Stimulated activated CD4-positive, alpha-beta T cell treated with anti-CD3 and anti-CD28 coated beads, TNF-alpha, amount 100 ng/mL, for 48 hours (primary cell): ENCODE measurements at regions not wholly inside any gene's neighbourhood (a gene's known extent, or its start where the extent isn't known, plus 50 kb on each side); places are given as distances from the start of the nearest gene placed in this dataset.

Experiments used
- DNase-seq, 3 donors: peaks; one replicate each; pipeline ENCODE4 v3.0.0-alpha.2; 2020; ENCODE audit warnings: low read depth in 3 of 3

DNA sequence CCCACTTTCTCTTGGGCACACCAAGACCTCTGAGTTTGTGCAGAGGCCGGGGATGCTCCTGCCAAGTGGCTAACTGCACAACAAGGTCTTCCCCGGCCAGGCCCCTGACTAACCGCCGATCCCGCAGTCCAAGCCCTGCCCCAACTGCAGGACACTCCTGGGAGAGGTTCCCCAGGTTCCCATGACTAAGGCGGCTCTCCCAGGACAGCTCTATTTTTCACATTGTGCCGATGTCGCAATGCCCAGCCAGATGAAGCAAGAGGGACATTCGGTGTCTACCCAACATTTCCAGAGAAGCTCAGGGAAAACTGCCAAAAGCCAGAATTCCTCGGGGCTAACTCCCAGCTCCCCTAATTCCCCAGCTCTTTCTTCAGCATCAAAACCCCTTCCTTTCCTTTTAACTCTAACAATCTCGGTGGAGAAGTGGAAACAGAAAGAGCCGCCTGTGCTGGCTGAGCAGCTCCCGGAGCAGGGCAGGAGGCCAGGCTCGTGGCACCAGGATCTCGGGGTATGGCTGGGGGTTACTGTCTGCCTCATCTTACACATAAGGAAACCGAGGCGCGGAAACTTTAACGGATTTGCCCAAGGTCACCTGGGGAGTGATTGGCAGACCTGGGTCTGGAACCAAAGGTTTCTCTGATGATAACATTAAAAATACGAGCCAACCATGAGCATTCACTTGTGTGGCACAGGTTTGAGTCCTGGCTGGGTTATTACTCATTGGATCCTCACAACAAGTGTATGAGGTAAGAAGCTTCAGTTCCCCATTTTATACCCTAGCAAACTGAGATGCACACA, 318.2 kb downstream of the BCL11B start:
- no peak for DNase-seq

DNA sequence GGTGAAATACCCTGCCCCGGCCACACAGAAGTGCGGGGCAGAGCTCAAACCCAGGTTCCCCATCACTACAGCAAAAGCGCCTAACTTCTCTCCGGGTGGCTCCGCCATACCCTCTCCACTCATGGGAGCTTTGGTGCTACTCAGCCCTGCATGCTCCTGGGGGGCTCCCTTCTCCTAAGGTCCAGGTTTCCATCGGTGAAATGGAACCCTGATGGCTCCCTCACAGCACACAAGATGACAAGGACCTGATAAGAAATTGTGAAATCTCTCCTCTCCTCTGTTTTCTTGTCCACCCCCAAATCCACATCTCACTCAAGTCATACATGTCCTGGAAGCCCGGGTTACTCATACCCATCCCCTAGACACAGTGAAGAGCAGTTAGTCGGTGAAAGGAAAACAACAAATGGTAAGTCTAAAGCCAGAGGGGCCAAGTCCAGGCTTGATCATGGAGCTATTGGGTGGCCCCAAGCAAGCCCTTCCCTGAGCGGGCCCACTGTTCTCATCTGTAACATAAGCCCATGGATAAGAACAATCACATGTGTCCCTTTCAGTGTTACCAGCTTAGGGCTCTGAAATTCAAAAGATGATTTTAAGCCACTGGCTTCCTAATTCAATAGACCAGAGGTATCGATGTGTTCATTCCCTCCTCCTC, 317.5 kb downstream of the BCL11B start:
- no peak for DNase-seq

DNA sequence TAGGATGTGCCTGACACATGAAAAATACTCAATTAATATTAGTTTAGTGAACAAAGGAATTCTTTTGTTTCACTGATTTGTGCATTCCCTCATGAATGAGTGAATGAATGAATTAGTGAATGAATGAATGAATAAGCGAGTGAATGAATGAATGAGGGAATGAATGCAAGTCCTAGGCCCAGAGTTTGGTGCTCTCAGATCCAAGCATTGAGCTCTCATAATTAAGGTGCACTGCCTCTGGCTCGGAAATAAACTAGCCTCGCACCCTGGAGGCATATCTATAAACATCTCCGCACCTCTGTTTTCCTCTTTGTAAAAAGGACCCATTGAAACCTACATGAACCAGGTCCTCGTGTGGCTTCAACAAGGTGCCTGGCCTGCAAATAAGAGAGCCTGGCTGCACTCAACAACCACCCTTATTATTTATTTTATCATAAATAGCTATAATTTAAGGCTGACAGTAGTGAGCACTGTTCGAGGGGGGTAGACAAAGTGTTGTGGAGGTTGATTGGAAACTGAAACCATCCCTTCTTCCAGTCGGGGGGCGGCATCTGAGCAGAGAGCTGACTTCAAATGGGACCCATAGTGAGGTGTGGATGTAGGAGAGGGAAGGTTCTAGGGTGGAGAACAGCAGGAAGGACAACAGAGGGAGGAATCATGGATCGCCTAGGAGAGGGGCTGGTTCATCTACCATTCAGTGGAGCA, 316.8 kb downstream of the BCL11B start:
- no peak for DNase-seq

DNA sequence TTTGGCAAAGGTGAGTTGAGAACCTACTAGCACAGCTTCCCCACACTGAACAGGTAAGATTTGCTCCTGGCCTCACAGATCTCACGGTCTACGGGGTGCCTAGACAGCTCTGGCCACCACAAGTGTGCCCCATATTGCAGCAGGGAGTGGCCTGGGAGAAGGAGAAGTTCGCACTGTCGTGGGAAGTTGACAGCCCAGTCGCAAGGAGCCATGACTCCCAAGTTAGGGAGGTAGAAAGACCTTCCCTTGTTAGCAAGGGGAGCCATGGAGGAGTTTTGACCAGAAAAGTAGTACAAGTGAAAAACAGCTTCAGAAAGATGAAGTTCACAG, 316.3 kb downstream of the BCL11B start:
- DNase-seq = no peak

DNA sequence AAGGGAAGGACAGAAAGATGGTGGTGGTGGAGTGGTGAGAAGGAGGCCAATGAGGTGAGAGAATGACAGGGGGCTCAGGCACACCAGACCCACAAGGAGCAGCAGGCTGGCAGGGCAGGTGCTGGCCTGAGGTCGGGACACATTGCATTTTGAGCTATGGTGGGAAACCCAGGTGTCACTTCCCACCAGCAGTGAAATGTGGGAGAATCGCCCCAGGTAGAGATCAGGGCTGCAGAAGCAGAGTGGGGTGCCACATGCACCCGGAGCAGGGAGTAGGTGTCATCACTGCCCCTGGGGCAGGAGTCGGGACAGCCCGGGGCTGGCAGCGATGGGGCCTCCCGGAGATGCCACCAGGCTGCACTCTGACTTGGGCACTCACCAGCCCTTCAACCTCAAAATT, 315.8 kb downstream of the BCL11B start:
- DNase-seq = no peak

DNA sequence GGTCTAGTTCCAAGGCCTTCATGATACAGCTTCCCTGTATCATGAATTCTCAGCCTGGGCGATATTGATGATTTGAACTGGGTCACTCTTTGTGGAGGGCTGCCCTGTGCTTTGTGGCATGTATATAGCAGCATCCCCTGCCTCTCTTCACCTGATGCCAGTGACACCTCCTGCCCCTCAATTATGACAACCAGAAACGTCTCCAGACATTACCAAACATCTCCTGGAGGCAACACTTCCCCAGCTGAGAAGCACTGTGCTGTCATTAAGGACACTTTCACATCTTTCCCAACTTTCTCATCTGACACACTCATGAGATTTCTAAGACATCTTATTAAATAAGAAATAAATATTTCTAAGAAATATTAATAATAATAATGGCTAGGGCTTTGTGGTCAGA, 315.3 kb downstream of the BCL11B start:
- no peak for DNase-seq

DNA sequence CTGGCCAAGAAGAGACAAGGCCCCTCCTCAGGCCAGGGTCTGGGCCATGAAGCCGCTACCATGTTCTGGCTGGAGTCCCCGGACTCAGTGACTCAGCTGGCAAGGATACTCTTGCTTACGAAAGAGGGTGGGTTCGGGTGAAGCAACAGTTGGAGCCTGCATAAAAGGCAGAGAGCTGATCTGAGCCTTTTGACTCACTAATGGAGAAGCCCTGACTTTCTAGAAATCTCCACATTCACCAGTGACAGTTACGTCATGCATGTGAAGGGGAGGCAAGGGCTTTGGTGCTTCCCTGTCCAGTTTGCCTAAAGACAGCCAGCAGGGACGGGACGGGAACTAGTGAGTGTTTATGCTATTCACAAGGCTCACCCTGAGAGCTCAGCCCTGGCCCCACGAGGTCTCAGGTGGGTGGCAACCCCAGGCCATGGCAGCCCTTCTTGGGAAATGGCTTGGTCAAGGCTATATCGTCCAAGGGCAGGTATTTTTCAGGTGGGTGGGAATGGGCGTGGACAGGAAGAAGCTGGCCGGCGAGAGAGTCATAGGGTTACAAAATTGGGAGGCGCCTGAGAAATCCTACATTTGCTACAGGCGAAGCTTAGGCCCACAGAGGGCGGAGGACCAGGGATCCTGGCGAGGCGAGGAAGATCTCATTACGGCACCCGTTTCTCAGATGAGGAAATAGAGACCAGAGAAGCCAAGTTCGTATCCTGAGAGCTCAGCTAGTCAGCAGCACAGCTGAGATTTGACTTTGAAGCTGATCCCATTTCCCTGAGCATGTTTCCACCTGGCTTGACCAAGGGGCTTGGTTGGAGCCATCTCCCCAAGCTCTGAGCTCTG, 314.6 kb downstream of the BCL11B start:
- DNase-seq = no peak

DNA sequence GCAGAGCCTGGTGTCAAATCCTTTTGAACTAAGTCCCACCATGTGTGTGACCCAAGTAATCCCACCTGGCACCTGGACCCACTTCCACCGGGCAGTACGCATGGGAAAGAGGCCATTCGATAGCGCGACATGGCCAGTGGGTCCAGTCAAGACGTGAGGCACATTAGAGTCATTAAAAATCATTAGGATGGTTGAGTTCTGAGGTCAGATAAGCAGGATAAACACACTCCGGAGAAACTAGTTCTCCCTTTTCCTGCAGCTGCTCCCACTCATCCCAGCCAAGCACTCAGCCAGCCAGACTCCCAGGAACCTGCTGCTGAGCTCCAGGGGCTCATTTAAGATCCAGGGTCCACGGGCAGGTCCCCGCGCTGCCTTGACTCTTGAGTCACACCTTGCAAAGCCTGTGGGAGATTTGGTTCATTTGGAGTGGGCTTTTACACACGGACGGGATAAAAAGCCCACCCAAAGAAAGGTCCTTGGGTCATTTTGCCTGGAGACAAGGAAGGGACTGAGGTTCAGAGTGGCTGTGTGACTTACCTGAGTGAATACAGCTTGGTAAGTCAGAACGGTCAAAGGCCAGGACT, 313.9 kb downstream of the BCL11B start:
- DNase-seq = no peak

DNA sequence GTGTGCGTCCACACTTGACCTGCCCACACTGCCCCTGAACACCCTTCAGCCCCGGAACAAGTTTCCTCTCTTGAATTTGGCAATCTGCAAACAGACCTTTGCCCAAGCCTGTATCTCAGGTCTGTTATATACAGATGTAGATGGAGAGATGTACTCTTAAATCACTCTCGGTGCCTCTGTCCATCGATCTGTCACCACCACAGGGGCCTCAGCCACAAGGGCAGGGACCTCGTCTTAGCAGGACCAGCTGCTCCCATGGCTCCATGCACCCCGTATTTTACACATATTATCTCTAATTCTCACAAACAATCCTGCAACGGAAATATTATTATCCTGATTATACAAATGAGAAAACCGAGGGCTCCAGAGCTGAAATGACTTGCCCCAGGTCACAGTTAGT, 313.4 kb downstream of the BCL11B start:
- no peak for DNase-seq

DNA sequence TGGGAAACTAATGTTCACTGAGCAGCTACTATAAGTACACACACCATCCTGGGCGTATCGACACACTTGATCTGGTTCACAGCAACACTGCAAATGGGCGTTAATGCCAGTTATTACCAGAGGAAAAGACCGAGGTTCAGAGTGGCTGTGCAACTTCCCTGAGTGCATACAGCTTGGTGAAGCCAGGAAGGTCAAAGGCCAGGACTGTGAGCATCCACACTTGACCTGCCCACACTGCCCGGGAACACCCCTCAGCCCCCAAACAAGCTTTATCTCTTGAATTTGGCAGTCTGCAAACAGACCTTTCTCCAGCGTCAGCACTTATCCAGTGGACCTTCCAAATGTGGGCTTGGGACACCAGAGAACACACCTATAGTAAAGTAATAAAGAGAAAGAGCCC, 312.6 kb downstream of the BCL11B start:
- DNase-seq = no peak

DNA sequence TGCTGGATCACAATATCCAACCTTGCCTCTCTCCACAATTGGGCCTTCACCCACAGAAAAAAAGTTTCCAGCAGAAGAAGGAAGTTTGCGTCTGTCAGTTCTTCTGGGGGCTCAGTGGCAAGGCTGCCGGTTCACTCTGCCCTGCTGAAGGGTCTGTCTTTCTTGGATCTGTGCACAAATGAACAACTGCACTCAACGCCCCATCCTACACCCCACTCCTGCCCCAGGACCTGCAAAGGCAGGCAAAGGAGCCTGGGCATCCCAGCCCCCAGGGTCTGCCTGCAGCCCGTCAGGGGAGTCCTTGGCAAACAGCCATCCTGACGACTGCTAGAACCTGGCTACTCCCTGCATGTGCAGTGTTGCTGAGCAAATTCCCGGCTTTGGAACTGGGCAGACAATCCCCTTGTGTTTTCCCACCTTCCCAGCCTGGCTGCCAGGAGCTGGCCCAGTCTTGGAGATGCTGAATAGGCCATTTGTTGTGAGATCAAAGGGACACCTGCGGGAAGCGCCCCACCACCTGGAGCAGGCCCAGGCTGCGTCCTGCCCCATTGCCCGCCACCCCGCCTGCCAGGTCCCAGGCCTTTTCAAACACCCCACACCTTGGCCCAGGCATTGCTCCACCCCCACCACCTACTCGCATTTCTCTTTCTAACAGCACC, 311.9 kb downstream of the BCL11B start:
- no peak for DNase-seq

DNA sequence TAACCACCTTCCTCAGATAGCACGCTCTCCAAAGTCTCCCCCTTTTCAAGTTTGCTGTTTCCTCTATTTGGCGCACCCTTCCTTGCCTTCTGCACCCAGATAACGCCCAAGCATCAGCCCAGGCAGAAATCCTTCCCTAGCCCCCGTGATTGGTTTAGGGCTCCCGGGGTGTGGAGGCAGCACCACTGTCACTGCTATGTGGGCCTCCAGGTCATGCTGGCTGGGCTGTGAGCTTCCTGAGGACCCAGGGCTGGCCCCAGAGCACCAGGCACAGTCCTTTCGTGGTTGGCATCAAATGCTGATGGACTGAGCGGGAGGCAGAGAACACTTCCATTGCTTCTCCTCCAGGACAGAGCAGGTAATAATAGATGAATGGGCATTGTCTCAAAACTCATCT, 311.4 kb downstream of the BCL11B start:
- no peak for DNase-seq

DNA sequence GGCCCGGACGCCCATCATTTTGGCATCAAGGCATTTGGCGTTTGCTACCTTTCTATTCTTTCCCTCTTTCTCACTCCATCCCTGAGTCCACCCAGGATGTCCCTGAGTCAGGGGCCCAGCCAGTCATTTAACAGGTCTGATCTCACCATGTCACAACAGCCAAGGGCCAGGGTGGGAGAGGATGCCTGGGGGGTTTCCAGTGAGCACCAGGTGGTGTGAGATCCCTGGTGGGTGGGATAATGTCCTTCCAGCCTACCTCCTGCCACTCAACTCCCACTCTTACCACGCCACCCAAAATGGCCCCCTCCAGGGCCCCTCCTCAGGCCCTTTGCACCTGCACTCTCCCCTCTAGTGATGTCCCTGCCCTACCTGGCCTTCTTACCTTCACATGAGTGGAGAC, 310.8 kb downstream of the BCL11B start:
- no peak for DNase-seq

DNA sequence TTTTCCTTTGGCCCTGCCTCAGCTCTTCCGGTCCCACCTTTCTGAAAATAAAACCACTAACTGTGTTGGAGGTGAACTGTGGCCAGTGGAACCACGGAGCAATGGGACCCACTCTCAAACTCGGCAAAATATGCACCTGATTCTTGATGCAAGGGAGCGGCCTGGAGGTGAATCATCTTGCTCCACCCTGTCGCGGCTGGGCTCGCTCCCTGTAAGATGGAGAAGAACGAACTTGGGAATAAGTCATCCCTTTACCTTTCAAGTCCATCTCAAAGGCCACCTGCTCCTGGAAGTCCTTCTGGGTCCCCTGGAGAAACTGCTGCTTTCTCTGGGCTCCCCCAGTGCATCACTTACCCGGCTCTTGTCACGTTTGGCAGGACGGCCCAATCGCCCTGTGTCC, 309.9 kb downstream of the BCL11B start:
- no peak for DNase-seq

DNA sequence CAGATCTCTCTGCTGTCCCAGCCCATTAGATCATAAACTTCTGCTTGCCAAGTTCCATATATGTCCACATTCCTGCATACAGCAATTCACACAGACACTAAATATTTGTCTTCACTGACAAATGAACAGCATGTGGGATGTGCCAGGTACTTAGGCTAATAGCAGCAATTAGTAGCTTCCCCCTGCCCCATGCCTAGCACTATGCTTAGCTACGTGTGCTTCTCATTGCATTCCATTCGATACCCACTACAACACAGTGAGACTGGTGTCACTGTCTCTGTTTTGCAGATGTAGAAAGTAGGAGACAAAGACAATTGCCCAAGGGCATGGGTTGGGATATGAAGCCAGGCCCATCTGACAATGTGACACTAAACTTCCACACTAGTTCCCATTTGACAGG, 308.4 kb downstream of the BCL11B start:
- no peak for DNase-seq

DNA sequence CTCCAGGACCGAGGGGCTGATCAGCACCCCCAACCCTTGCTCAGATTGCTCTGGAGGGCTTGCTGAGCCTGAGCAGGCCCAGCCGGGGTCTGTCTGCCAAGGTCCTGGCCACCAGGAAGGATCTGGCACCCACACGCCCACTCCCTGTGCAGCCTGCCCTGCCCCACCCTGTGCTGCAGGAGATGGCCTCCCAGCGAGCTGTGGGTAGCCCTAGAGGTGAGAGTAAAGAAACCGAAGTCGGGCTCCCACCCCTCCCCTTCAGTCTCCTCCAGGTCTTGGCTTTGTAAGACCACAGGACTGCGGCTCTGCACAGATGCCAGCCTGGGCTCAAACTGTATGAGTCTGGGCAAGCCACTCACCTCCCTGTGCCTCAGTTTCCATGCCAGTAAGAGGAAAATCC, 307.8 kb downstream of the BCL11B start:
- no peak for DNase-seq

DNA sequence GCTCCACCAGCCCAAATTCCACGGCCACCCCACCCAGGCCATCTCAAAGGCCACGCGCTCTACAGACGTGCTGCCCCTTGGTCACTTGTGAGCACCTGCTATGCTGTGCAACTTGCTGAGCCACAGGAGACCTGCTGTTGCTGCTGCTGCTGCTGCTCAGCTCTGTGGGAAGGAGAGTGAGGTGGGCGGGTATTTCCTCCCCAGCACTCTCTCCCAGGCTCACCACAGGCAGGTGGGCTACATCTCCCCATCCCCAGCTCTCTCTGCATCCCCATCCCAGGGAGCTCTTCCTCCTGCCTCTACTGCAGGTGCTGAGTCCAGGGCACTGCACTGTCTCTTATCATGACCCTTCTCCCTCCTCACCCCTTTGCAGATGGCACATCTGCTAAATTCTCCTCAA, 306.9 kb downstream of the BCL11B start:
- no peak for DNase-seq

DNA sequence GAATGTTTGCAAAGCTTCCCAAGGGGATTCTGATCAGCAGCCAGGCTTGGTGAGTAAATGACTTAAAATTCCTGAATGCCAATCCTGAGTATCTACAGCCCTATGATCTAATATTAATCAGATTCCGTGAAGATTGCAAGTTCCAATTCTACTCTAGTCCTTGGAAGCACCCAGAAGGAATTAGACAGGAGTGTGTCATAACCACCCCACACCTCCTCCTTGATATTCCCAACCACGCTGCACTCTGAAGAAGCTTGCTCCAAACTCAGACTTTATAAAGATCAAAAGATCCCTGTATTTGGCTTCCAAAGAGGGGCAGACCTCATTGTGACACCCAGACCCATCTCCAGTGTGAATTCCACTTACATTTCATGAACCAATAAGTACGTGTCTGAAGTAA, 306.0 kb downstream of the BCL11B start:
- no peak for DNase-seq

DNA sequence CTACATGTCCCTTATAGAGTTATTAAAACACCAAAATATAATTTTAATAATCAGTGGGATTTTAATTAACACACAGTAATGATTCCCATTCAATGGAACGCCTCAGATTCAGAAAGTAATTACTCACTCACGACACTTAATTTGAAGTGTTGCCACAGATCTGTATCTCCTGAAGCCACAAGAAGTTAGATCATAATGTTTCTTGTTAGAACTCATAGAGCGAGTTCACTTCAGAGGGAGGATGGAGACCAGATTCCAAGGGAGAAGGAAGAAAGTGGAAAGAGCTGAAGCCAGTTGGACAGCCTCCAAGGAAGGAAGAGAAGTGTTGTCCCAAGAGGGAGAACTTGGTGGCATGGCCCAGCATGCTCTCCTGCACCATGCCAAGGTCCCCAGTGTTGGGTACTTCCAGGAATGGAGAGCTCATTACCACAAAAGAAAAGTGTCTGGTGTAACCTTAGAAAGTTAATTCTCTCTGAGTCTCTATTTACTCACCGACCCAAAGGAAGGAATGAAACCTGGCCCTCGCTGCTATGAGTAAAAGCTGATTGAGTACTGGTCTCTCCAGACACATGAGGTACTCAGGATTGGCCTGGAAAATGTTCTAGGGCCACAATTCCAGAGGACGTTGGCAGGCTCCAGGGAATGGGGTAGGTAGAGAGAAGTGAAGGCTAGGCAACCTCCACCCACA, 305.4 kb downstream of the BCL11B start:
- DNase-seq = no peak

DNA sequence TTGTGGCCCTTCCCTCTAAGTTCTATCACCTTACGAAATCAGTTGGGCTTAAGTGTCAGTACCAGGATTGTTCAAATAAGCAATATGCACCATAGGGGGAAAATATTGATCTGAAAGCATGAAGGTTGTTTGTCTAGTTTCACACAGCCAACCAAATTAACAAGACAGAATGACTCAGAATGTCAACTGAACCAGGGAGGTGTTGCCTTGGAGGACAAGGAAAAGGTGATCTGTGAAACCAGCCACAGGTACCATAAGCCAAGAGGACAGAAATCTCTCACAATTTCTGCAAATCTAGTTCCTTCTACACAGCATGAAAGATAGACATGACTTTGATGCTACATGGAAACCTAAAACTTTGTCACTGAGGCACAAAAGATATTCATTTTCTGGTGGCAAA, 297.9 kb downstream of the BCL11B start:
- no peak for DNase-seq

DNA sequence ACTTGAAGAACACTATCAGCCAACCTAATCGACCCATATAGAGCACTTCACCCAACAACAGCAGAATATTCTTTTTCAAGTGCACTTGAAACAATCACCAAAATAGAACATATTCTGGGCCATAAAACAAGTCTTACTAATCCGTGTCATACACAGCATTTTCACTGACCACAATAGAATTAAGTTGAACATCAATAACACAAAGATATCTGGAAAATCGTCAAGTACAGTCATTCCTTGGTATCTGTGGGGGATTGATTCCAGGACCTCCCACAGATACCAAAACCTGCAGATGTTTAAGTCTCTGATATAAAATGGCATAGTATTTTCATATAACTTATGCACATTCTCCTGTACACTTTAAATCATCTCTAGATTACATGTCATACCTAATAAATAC, 295.7 kb downstream of the BCL11B start:
- no peak for DNase-seq
